ENCODE measurements at regions not wholly inside any gene's neighbourhood (a gene's known extent, or its start where the extent isn't known, plus 50 kb on each side); places are given as distances from the start of the nearest gene placed in this dataset.

DNA sequence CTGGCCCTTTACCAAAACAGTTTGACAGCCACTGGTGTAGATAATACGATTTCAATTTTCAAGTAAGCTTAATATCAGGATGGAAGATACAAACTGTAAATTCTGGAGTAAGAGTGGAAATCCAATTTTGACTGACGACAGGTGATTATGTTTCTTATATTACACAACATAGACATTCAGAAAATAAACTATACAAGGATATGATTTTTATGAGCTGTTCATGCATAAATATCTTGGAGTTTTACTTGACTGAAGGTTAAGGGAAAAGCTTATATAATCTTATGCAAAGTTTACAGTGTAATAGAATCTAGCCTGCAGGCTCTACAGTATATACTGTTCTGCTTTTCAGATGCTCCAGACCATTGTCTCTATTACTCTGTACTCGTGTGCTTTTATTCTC, 1672.3 kb downstream of the ARAP2 start:
- H3K27me3 ChIP-seq (ENCODE audit: control insufficient read depth, insufficient read depth, low read length): no peaks in the 10 kb centered on the region
- H2AFZ ChIP-seq (ENCODE audit: low read length): no peak overlapping the region
- H3K36me3 ChIP-seq (ENCODE audit: control insufficient read depth, insufficient read depth, low read length): no peaks in the 10 kb centered on the region
- H3K4me3 ChIP-seq (replicated peaks in 1 of 4; ENCODE audit: control extremely low read depth in 1 of 4, insufficient read depth in 1 of 4, low read depth in 3 of 4, low read length in 4 of 4): no peak overlapping the region
- no peaks in the 10 kb centered on the region for H3K9me3 ChIP-seq (ENCODE audit: control insufficient read depth, insufficient read depth, low read depth, low read length)
- TF ChIP-seq EZH2 (IDR thresholded peaks at IDR 0.05; ENCODE audit: low read length, missing control alignments): no peak
- TF ChIP-seq CTCF (conservative IDR thresholded peaks at IDR 0.05 in 1 of 2, IDR thresholded peaks at IDR 0.05 in 1 of 2; ENCODE audit: low read depth in 1 of 2, low read length in 2 of 2): no peak
- no peak overlapping the region for H3K4me2 ChIP-seq (ENCODE audit: extremely low read depth, insufficient read depth, low read length)
- H3K9ac ChIP-seq (ENCODE audit: insufficient read depth, low read length): no peak overlapping the region
- H3K4me1 ChIP-seq (ENCODE audit: control insufficient read depth, extremely low read depth, insufficient read depth, low read length): no peaks in the 10 kb centered on the region
- H3K79me2 ChIP-seq (ENCODE audit: control insufficient read depth, insufficient read depth, low read length): no peaks in the 10 kb centered on the region
- no peak for DNase-seq (ENCODE audit: low read depth in 2 of 2)
- no peaks in the 10 kb centered on the region for H4K20me1 ChIP-seq (ENCODE audit: control insufficient read depth, extremely low read depth, insufficient read depth, low read length)
- H3K27ac ChIP-seq (ENCODE audit: insufficient read depth, low read length): no peak overlapping the region

DNA sequence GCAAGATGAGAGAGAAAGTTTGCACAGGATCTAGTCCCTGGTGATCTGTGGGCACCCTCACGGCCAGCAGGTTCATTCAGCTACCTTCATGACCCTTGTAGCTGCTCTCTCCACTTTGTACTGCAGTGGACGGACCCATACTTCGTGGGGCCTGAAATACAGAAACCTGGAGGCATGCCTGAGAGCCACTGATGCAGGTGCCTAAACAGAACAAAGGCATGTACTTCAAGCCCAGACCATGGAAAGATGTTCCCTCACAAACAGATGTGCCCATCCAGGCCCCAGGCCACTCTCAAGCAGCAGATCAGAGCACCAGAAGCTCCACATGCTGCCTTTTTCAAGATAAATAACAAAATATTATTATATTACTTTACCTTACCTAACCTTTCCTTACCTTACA, 1629.0 kb downstream of the ARAP2 start:
- H3K4me2 ChIP-seq (ENCODE audit: extremely low read depth, insufficient read depth, low read length): no peak overlapping the region
- no peak overlapping the region for H3K27ac ChIP-seq (ENCODE audit: insufficient read depth, low read length)
- H2AFZ ChIP-seq (ENCODE audit: low read length): no peak overlapping the region
- H3K9ac ChIP-seq (ENCODE audit: insufficient read depth, low read length): no peak overlapping the region
- no peak for TF ChIP-seq CTCF (conservative IDR thresholded peaks at IDR 0.05 in 1 of 2, IDR thresholded peaks at IDR 0.05 in 1 of 2; ENCODE audit: low read depth in 1 of 2, low read length in 2 of 2)
- TF ChIP-seq EZH2 (IDR thresholded peaks at IDR 0.05; ENCODE audit: low read length, missing control alignments): no peak
- no peaks in the 10 kb centered on the region for H4K20me1 ChIP-seq (ENCODE audit: control insufficient read depth, extremely low read depth, insufficient read depth, low read length)
- H3K9me3 ChIP-seq (ENCODE audit: control insufficient read depth, insufficient read depth, low read depth, low read length): no peaks in the 10 kb centered on the region
- DNase-seq (ENCODE audit: low read depth in 2 of 2): no peak
- no peaks in the 10 kb centered on the region for H3K79me2 ChIP-seq (ENCODE audit: control insufficient read depth, insufficient read depth, low read length)
- no peaks in the 10 kb centered on the region for H3K4me1 ChIP-seq (ENCODE audit: control insufficient read depth, extremely low read depth, insufficient read depth, low read length)
- H3K4me3 ChIP-seq (replicated peaks in 1 of 4; ENCODE audit: control extremely low read depth in 1 of 4, insufficient read depth in 1 of 4, low read depth in 3 of 4, low read length in 4 of 4): no peak overlapping the region
- H3K27me3 ChIP-seq (ENCODE audit: control insufficient read depth, insufficient read depth, low read length): no peaks in the 10 kb centered on the region
- H3K36me3 ChIP-seq (ENCODE audit: control insufficient read depth, insufficient read depth, low read length): no peaks in the 10 kb centered on the region

DNA sequence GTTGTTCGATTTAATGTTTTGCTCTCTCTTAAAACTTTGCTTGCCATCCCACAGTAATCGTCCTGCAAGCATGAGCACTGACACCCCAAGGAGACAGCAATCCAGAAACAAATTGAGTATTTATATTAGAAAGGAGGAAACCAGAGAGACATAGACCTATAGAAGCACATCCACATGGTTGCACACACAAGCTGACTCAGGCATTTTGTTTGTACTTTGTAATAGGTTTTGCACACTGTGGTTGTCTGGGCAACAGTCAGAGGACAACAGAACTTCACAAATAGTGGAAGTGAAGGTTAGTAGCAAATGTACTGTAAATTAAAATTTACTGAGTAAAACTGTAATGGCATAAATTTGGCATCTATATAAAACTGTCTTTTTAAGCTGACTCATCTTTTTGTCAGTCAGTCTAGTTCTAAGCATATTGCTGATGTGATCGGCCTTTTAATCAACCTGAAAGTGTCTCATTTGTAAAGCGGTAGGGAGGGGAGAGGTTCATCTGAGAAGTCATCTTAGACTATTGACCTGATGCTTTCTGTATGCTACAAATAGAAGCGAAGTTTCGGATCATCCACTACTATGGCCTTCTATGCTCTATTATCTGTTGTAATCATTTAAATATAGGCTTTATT, 1624.7 kb downstream of the ARAP2 start:
- peak in 1 of 2 donors; percentile 61 for DNase-seq (ENCODE audit: low read depth in 2 of 2)
- Histone ChIP-seq H3K4me1 (ENCODE audit: control insufficient read depth, extremely low read depth, insufficient read depth, low read length) (no peaks in the 10 kb centered on the region), H3K4me2 (ENCODE audit: extremely low read depth, insufficient read depth, low read length) (no peak overlapping the region), H3K27ac (ENCODE audit: insufficient read depth, low read length) (no peak overlapping the region), H3K27me3 (ENCODE audit: control insufficient read depth, insufficient read depth, low read length) (no peaks in the 10 kb centered on the region), H3K4me3 (replicated peaks in 1 of 4; ENCODE audit: control extremely low read depth in 1 of 4, insufficient read depth in 1 of 4, low read depth in 3 of 4, low read length in 4 of 4) (no peak overlapping the region), H3K9ac (ENCODE audit: insufficient read depth, low read length) (no peak overlapping the region), H2AFZ (ENCODE audit: low read length) (no peak overlapping the region), H4K20me1 (ENCODE audit: control insufficient read depth, extremely low read depth, insufficient read depth, low read length) (no peaks in the 10 kb centered on the region), H3K36me3 (ENCODE audit: control insufficient read depth, insufficient read depth, low read length) (no peaks in the 10 kb centered on the region), H3K79me2 (ENCODE audit: control insufficient read depth, insufficient read depth, low read length) (no peaks in the 10 kb centered on the region), H3K9me3 (ENCODE audit: control insufficient read depth, insufficient read depth, low read depth, low read length) (no peaks in the 10 kb centered on the region)
- no peak for TF ChIP-seq EZH2 (IDR thresholded peaks at IDR 0.05; ENCODE audit: low read length, missing control alignments)

Measured in fibroblast of lung (primary cell).